HEK293T (cell line): ENCODE measurements at regions not wholly inside any gene's neighbourhood (a gene's known extent, or its start where the extent isn't known, plus 50 kb on each side); places are given as distances from the start of the nearest gene placed in this dataset.

Source experiments
- FOXA1 ChIP-seq: fragments of 450-650 bp; IDR thresholded peaks from 2 replicates; pipeline ENCODE4 v1.6.1; 2016; ENCODE audit warnings: mild to moderate bottlenecking
- FOXM1 ChIP-seq: fragments of 450-650 bp; IDR thresholded peaks from 2 replicates; pipeline ENCODE4 v1.6.1; 2017; ENCODE audit warnings: mild to moderate bottlenecking, borderline replicate concordance
- HDGF ChIP-seq: fragments of 450-650 bp; IDR thresholded peaks from 2 replicates; pipeline ENCODE4 v1.6.1; 2017; ENCODE audit warnings: antibody characterized with exemption, borderline replicate concordance
- NFRKB ChIP-seq: fragments of 450-650 bp; IDR thresholded peaks from 2 replicates; pipeline ENCODE4 v1.6.1; 2016; ENCODE audit warnings: mild to moderate bottlenecking, moderate library complexity

DNA sequence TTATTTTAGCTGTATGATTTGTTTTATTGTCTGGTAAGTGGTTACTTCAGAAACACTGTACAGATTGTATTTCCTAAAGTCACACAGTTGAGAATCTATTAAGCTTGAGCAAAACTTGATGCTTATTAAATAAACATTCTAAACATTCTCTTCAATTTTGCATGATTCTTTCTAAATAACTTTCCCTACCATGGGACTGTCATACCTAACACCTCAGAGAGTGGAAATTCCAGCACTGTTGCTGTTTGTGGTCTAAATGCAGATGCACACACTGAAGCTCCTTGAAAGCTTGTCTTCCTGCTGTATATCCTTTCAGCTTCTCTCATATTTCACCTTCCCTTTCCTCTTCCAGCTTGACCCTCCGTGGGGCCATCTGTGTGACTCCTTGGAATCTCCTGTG lies 392.0 kb downstream of the LRIG3 start:
- no peak for TF ChIP-seq FOXM1
- no peak for TF ChIP-seq NFRKB
- TF ChIP-seq HDGF: no peak
- TF ChIP-seq FOXA1: no peak
